NCI-H128 (cell line): ENCODE measurements at regions not wholly inside any gene's neighbourhood (a gene's known extent, or its start where the extent isn't known, plus 50 kb on each side); places are given as distances from the start of the nearest gene placed in this dataset.

Experiments
- DNase-seq: peaks from one replicate; lab custom pipeline; 2025; ENCODE audit not compliant: unreplicated experiment; lab: John Stamatoyannopoulos, UW

GRCh38 chr2:139077099-139077737, 297.0 kb upstream of the NXPH2 start:
- no peak for DNase-seq

GRCh38 chr2:139067874-139068273, 287.7 kb upstream of the NXPH2 start:
- no peak for DNase-seq

- no peak for DNase-seq
Observed at GRCh38 chr2:139067072-139067471, 286.9 kb upstream of the NXPH2 start.

- no peak for DNase-seq
Observed at GRCh38 chr2:139064159-139064558, 284.0 kb upstream of the NXPH2 start.

GRCh38 chr2:139059617-139060016, 279.4 kb upstream of the NXPH2 start:
- DNase-seq, result no peak

- DNase-seq, result no peak
Observed at GRCh38 chr2:139055202-139055601, 275.0 kb upstream of the NXPH2 start.

- DNase-seq, result no peak
Observed at GRCh38 chr2:139048017-139048416, 267.8 kb upstream of the NXPH2 start.

GRCh38 chr2:139045524-139045923, 265.3 kb upstream of the NXPH2 start:
- no peak for DNase-seq

- DNase-seq, result no peak
Observed at GRCh38 chr2:139034064-139034463, 253.9 kb upstream of the NXPH2 start.

- no peak for DNase-seq
Observed at GRCh38 chr2:139033300-139033699, 253.1 kb upstream of the NXPH2 start.

- no peak for DNase-seq
Observed at GRCh38 chr2:139031722-139032121, 251.5 kb upstream of the NXPH2 start.

- DNase-seq, result no peak
Observed at GRCh38 chr2:139020287-139020686, 240.1 kb upstream of the NXPH2 start.

- DNase-seq, result no peak
Observed at GRCh38 chr2:139018252-139018651, 238.1 kb upstream of the NXPH2 start.

- no peak for DNase-seq
Observed at GRCh38 chr2:139007130-139007529, 226.9 kb upstream of the NXPH2 start.

- DNase-seq, result no peak
Observed at GRCh38 chr2:139000131-139000785, 220.1 kb upstream of the NXPH2 start.

- no peak for DNase-seq
Observed at GRCh38 chr2:138997856-138998517, 217.8 kb upstream of the NXPH2 start.

- no peak for DNase-seq
Observed at GRCh38 chr2:138997346-138997745, 217.2 kb upstream of the NXPH2 start.

GRCh38 chr2:138994502-138994901, 214.3 kb upstream of the NXPH2 start:
- no peak for DNase-seq

- DNase-seq, result no peak
Observed at GRCh38 chr2:138985881-138986280, 205.7 kb upstream of the NXPH2 start.

GRCh38 chr2:138979131-138979785, 199.1 kb upstream of the NXPH2 start:
- no peak for DNase-seq

GRCh38 chr2:138974651-138975050, 194.5 kb upstream of the NXPH2 start:
- DNase-seq, result no peak

GRCh38 chr2:138964418-138964817, 184.2 kb upstream of the NXPH2 start:
- no peak for DNase-seq
